Spleen (tissue), 11 donors: ENCODE measurements at regions not wholly inside any gene's neighbourhood (a gene's known extent, or its start where the extent isn't known, plus 50 kb on each side); places are given as distances from the start of the nearest gene placed in this dataset.
"Not testable (repeated sequence)": the region's sequence is repeated elsewhere in the genome, so short reads cannot be mapped to it uniquely, and the experiment has no call there.

Experiments used
- DNase-seq: peaks from one replicate; pipeline ENCODE4 v3.0.0-alpha.2; 2020
- H3K27ac ChIP-seq, 8 donors: fragments of 200-600 bp; sonication (generic) in 7 of 8; 1 replicate in 4 of 8; 2 replicates in 4 of 8; pipeline versions ENCODE4 v1.5.0 to v1.8.0; 2016 to 2021; ENCODE audit warnings: inconsistent platforms in 4 of 8, mild to moderate bottlenecking in 4 of 8, moderate library complexity in 1 of 8
- H3K27me3 ChIP-seq, 7 donors: fragments of 200-600 bp; sonication (generic) in 6 of 7; replicated peaks in 1 of 7; 1 replicate in 4 of 7; 2 replicates in 3 of 7; pipeline versions ENCODE4 v1.5.0 to v1.8.0; 2016 to 2021; ENCODE audit warnings: inconsistent platforms in 3 of 7, mild to moderate bottlenecking in 1 of 7
- H3K36me3 ChIP-seq, 6 donors: fragments of 200-600 bp; sonication (generic) in 5 of 6; 1 replicate in 4 of 6; 2 replicates in 2 of 6; pipeline versions ENCODE4 v1.5.0 to v1.8.0; 2016 to 2021; ENCODE audit warnings: inconsistent platforms in 2 of 6
- H3K4me1 ChIP-seq, 6 donors: fragments of 200-600 bp; sonication (generic) in 5 of 6; 1 replicate in 3 of 6; 2 replicates in 3 of 6; pipeline versions ENCODE4 v1.5.0 to v1.8.0; 2016 to 2021; ENCODE audit warnings: inconsistent platforms in 3 of 6
- H3K4me3 ChIP-seq, 8 donors: fragments of 200-600 bp; sonication (generic) in 7 of 8; 1 replicate in 4 of 8; 2 replicates in 4 of 8; pipeline versions ENCODE4 v1.5.0 to v1.8.0; 2016 to 2021; ENCODE audit warnings: inconsistent platforms in 4 of 8, mild to moderate bottlenecking in 4 of 8, moderate library complexity in 2 of 8
- H3K9me3 ChIP-seq, 8 donors: fragments of 200-600 bp; sonication (generic) in 7 of 8; 1 replicate in 4 of 8; 2 replicates in 4 of 8; pipeline versions ENCODE4 v1.5.0 to v1.8.0; 2016 to 2021; ENCODE audit warnings: inconsistent platforms in 4 of 8
- CTCF ChIP-seq, 11 experiments: fragments of 200-600 bp in 7 of 11; fragments of 450-650 bp in 4 of 11; sonication (generic) in 4 of 11; IDR thresholded peaks in 8 of 11; conservative IDR thresholded peaks in 3 of 11; 1 replicate in 7 of 11; 2 replicates in 4 of 11; pipeline versions ENCODE4 v1.4.0 to v1.8.0; 2016 to 2021; ENCODE audit warnings: antibody characterized with exemption in 11 of 11, inconsistent platforms in 4 of 11, mild to moderate bottlenecking in 1 of 11
- POLR2A ChIP-seq, 3 donors: fragments of 450-650 bp; IDR thresholded peaks; one replicate each; pipeline ENCODE4 v1.5.1; 2017; ENCODE audit warnings: antibody characterized with exemption in 3 of 3, mild to moderate bottlenecking in 1 of 3
- POLR2AphosphoS5 ChIP-seq, 3 donors: sonication (generic); formaldehyde crosslinking; IDR thresholded peaks; one replicate each; pipeline ENCODE4 v1.5.1; 2017; ENCODE audit warnings: antibody characterized with exemption in 3 of 3
- WGBS, 5 donors: extraction: QIAGEN DNeasy Blood & Tissue Kit in 3 of 5; methylation state at CpG; one replicate each; pipeline versions ENCODE4 v1.1.5 to v1.1.7; 2013 to 2018; 5-methylcytosine and 5-hydroxymethylcytosine counted together
- intact Hi-C: fragments of 100-400 bp; cut with DNase I; formaldehyde crosslinking; loops from one replicate; pipeline ENCODE4 v1.15.0; 2023; ENCODE audit warnings: low total_unique reads
- donor health status: healthy with polysubstance abuse.
- donor health status: DM: no; HTN: no; CAD: no; lungs with moderate emphysema.
- donor health status: DM: no; HTN: no; CAD: no.
- donor health status: Bipolar disorder and iron deficiency.
- donor health status: healthy.
- donor health status: DM: no; HTN: no; CAD: no.
- donor health status: DM: yes; HTN: yes; CAD: no.

- Histone ChIP-seq H3K36me3 (no peaks in the 10 kb centered on the region), H3K27me3 (no peaks in the 10 kb centered on the region), H3K4me3 (no peak overlapping the region), H3K9me3 (peaks cover 0 to 43% (median 15%) of the 10 kb centered on the region in 8 donors), H3K4me1 (no peaks in the 10 kb centered on the region), H3K27ac (no peak overlapping the region)
- DNase-seq: no peak
- TF ChIP-seq POLR2A (IDR thresholded peaks at IDR 0.05) (no peak), POLR2AphosphoS5 (IDR thresholded peaks at IDR 0.05) (no peak), CTCF (IDR thresholded peaks at IDR 0.05 in 8 of 11, conservative IDR thresholded peaks at IDR 0.05 in 3 of 11) (no peak)
- intact Hi-C loops: no loop called here
- WGBS, 5 donors: 78 to 89% (median 79%) methylated on average over 5 of the region's 5 CpGs
Observed at GRCh38 chr18:28425886-28426285, 249.0 kb upstream of the CDH2 start.

- Histone ChIP-seq H3K36me3 (no peaks in the 10 kb centered on the region), H3K9me3 (peaks cover 0 to 31% (median 15%) of the 10 kb centered on the region in 8 donors), H3K27me3 (no peaks in the 10 kb centered on the region), H3K27ac (no peak overlapping the region), H3K4me1 (no peaks in the 10 kb centered on the region), H3K4me3 (no peak overlapping the region)
- TF ChIP-seq CTCF (IDR thresholded peaks at IDR 0.05 in 8 of 11, conservative IDR thresholded peaks at IDR 0.05 in 3 of 11): no peak
- intact Hi-C loops: no loop called here
- 84 to 94% (median 90%) methylated on average over 2 of the region's 2 CpGs for WGBS, 5 donors
- DNase-seq: no peak
Observed at GRCh38 chr18:28422577-28422976, 245.6 kb upstream of the CDH2 start.

- H3K36me3 ChIP-seq, H3K27me3 ChIP-seq, H3K27ac ChIP-seq, intact Hi-C loops, H3K4me1 ChIP-seq, H3K4me3 ChIP-seq, DNase-seq: not testable (repeated sequence)
- WGBS, 5 donors: 80 to 86% (median 84%) methylated on average over 6 to 17 of the region's 17 CpGs; no CpG with 5 or more reads in 1 of the 5 donors
- peaks cover 0 to 31% (median 15%) of the 10 kb centered on the region in 8 donors for H3K9me3 ChIP-seq
Observed at GRCh38 chr18:28421950-28422349, 245.0 kb upstream of the CDH2 start.

- Histone ChIP-seq H3K9me3 (peaks cover 0 to 9% (median 0%) of the 10 kb centered on the region in 8 donors), H3K4me1 (no peaks in the 10 kb centered on the region), H3K27me3 (no peaks in the 10 kb centered on the region), H3K4me3 (no peak overlapping the region), H3K27ac (no peak overlapping the region), H3K36me3 (no peaks in the 10 kb centered on the region)
- intact Hi-C loops: no loop called here
- WGBS, 5 donors: 89 to 95% (median 92%) methylated on average over 3 of the region's 3 CpGs
- TF ChIP-seq POLR2A (IDR thresholded peaks at IDR 0.05) (no peak), POLR2AphosphoS5 (IDR thresholded peaks at IDR 0.05) (no peak), CTCF (IDR thresholded peaks at IDR 0.05 in 8 of 11, conservative IDR thresholded peaks at IDR 0.05 in 3 of 11) (no peak)
- DNase-seq: no peak
Observed at GRCh38 chr18:28412521-28412920, 235.6 kb upstream of the CDH2 start.

- intact Hi-C loops: no loop called here
- DNase-seq: no peak
Observed at GRCh38 chr18:28411806-28412205, 234.9 kb upstream of the CDH2 start.

More at GRCh38 chr18:28411806-28412205, 234.9 kb upstream of the CDH2 start:
- Histone ChIP-seq H3K9me3 (peaks cover 0 to 9% (median 0%) of the 10 kb centered on the region in 8 donors), H3K4me3 (no peak overlapping the region), H3K4me1 (no peaks in the 10 kb centered on the region), H3K27me3 (no peaks in the 10 kb centered on the region), H3K27ac (no peak overlapping the region), H3K36me3 (no peaks in the 10 kb centered on the region)
- no peak for TF ChIP-seq POLR2AphosphoS5 (IDR thresholded peaks at IDR 0.05)
- no peak for TF ChIP-seq CTCF (IDR thresholded peaks at IDR 0.05 in 8 of 11, conservative IDR thresholded peaks at IDR 0.05 in 3 of 11)
- TF ChIP-seq POLR2A (IDR thresholded peaks at IDR 0.05): no peak
- WGBS, 5 donors: 78 to 96% (median 86%) methylated on average over 2 of the region's 2 CpGs
